Prostate gland (tissue), 2 donors: ENCODE measurements at regions not wholly inside any gene's neighbourhood (a gene's known extent, or its start where the extent isn't known, plus 50 kb on each side); places are given as distances from the start of the nearest gene placed in this dataset.

Source experiments
- DNase-seq: peaks from one replicate; pipeline ENCODE4 v3.0.0-alpha.2; 2019; ENCODE audit warnings: low spot score
- H3K27ac ChIP-seq, 2 donors: fragments of 200-600 bp; sonication (generic); 2 replicates each; pipeline ENCODE4 v1.5.1; 2017 to 2019
- H3K27me3 ChIP-seq: fragments of 200-600 bp; sonication (generic); replicated peaks from 2 replicates; pipeline ENCODE4 v1.5.1; 2019; ENCODE audit not compliant: insufficient read depth
- H3K36me3 ChIP-seq, 2 donors: fragments of 200-600 bp; sonication (generic); 1 replicate in 1 of 2; 2 replicates in 1 of 2; pipeline versions ENCODE4 v1.5.1 to v1.8.1; 2017 to 2019
- H3K4me1 ChIP-seq: fragments of 200-600 bp; sonication (generic); replicated peaks from 2 replicates; pipeline ENCODE4 v1.5.1; 2019
- H3K4me3 ChIP-seq, 2 donors: fragments of 200-600 bp; sonication (generic); 2 replicates each; pipeline ENCODE4 v1.5.1; 2017 to 2019
- H3K9me3 ChIP-seq: fragments of 200-600 bp; sonication (generic); 2 replicates; pipeline ENCODE4 v1.5.1; 2017
- CTCF ChIP-seq, 4 experiments: fragments of 200-600 bp in 2 of 4; fragments of 450-650 bp in 2 of 4; sonication (generic) in 2 of 4; IDR thresholded peaks; 1 replicate in 3 of 4; 2 replicates in 1 of 4; pipeline ENCODE4 v1.5.1; 2016 to 2019; ENCODE audit warnings: antibody characterized with exemption in 4 of 4, mild to moderate bottlenecking in 2 of 4, moderate library complexity in 2 of 4
- POLR2A ChIP-seq: fragments of 450-650 bp; IDR thresholded peaks from one replicate; pipeline ENCODE4 v1.6.1; 2016; ENCODE audit warnings: antibody characterized with exemption, mild to moderate bottlenecking
- POLR2AphosphoS5 ChIP-seq: sonication (generic); formaldehyde crosslinking; IDR thresholded peaks from one replicate; pipeline ENCODE4 v1.6.1; 2017; ENCODE audit warnings: antibody characterized with exemption
- WGBS: methylation state at CpG from one replicate; pipeline ENCODE4 v1.1.5; 2018; 5-methylcytosine and 5-hydroxymethylcytosine counted together
- intact Hi-C: fragments of 100-400 bp; cut with DNase I; formaldehyde crosslinking; loops from one replicate; pipeline ENCODE4 v1.14.2; 2022

GRCh38 chr10:4609251-4609650 lies 216.8 kb upstream of the AKR1E2 start:
- H3K4me3 ChIP-seq = no peak overlapping the region
- no peak overlapping the region for H3K27ac ChIP-seq
- TF ChIP-seq CTCF (IDR thresholded peaks at IDR 0.05) (no peak), POLR2AphosphoS5 (no peak), POLR2A (no peak)
- WGBS = 53% methylated on average over 1 of the region's 1 CpG
- no peaks in the 10 kb centered on the region for H3K36me3 ChIP-seq
- H3K9me3 ChIP-seq = no peaks in the 10 kb centered on the region
- DNase-seq = no peak
- no peaks in the 10 kb centered on the region for H3K4me1 ChIP-seq
- no peaks in the 10 kb centered on the region for H3K27me3 ChIP-seq
- intact Hi-C loops = no loop called here

- Histone ChIP-seq H3K4me3 (no peak overlapping the region), H3K4me1 (no peaks in the 10 kb centered on the region), H3K27me3 (no peaks in the 10 kb centered on the region), H3K9me3 (no peaks in the 10 kb centered on the region), H3K27ac (no peak overlapping the region), H3K36me3 (no peaks in the 10 kb centered on the region)
- WGBS = 86% methylated on average over 13 of the region's 13 CpGs
- no peak for DNase-seq
- TF ChIP-seq POLR2AphosphoS5 = no peak
- no peak for TF ChIP-seq CTCF (IDR thresholded peaks at IDR 0.05)
- no peak for TF ChIP-seq POLR2A
- intact Hi-C loops = no loop called here
Measured at GRCh38 chr10:4607681-4608080, 218.3 kb upstream of the AKR1E2 start.

GRCh38 chr10:4606856-4607636 lies 219.0 kb upstream of the AKR1E2 start:
- Histone ChIP-seq H3K4me1 (no peaks in the 10 kb centered on the region), H3K4me3 (no peak overlapping the region), H3K27me3 (no peaks in the 10 kb centered on the region), H3K9me3 (no peaks in the 10 kb centered on the region), H3K27ac (no peak overlapping the region), H3K36me3 (no peaks in the 10 kb centered on the region)
- intact Hi-C loops = no loop called here
- no peak for DNase-seq
- WGBS = 72% methylated on average over 6 of the region's 6 CpGs
- TF ChIP-seq POLR2A (no peak), POLR2AphosphoS5 (no peak), CTCF (IDR thresholded peaks at IDR 0.05) (no peak)

GRCh38 chr10:4602764-4603491 lies 223.1 kb upstream of the AKR1E2 start:
- 88% methylated on average over 7 of the region's 7 CpGs for WGBS
- Histone ChIP-seq H3K4me1 (no peaks in the 10 kb centered on the region), H3K4me3 (no peak overlapping the region), H3K27ac (no peak overlapping the region), H3K9me3 (no peaks in the 10 kb centered on the region), H3K36me3 (no peaks in the 10 kb centered on the region), H3K27me3 (no peaks in the 10 kb centered on the region)
- TF ChIP-seq POLR2A (no peak), CTCF (IDR thresholded peaks at IDR 0.05) (no peak), POLR2AphosphoS5 (no peak)
- no peak for DNase-seq
- intact Hi-C loops = no loop called here
